ENCODE measurements at regions not wholly inside any gene's neighbourhood (a gene's known extent, or its start where the extent isn't known, plus 50 kb on each side); places are given as distances from the start of the nearest gene placed in this dataset.

DNA sequence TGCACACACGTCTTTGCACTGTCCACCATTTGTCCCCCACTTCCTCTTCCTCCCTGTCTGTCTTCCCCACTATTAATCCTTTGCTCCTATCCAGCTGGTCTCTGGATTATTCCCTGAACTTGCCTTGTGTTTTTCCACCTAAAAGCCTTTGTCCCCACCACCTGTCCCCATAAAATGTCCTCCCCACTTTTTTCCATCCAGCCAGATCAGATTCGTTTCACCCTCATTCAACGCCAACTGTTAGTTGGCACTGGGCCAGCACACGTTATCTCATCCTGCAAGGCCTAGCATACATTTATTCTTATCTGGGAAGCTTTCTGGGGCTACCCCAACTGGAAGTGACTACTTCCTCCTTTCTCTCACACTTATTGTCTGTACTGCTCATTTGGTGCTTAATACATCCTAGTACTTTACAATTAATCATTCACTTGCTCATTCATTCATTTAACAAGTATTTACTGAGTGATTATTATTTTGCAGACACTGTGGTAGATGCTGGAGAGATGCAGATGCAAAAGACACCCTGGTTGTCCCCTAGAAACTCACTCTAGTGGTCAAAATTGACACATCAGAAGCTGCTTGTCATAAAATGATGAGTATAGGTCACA lies 96.2 kb downstream of the RASSF10 start:
- DNase-seq (ENCODE audit: low spot score in 2 of 2), result no peak
- Histone ChIP-seq H3K36me3 (no peaks in the 10 kb centered on the region), H3K4me1 (no peaks in the 10 kb centered on the region), H3K4me3 (no peak overlapping the region), H3K9me3 (no peaks in the 10 kb centered on the region), H3K27me3 (no peaks in the 10 kb centered on the region), H3K27ac (no peak overlapping the region)
- intact Hi-C loops (cut with DNase I), result no loop called here
- TF ChIP-seq, protein P1, sequence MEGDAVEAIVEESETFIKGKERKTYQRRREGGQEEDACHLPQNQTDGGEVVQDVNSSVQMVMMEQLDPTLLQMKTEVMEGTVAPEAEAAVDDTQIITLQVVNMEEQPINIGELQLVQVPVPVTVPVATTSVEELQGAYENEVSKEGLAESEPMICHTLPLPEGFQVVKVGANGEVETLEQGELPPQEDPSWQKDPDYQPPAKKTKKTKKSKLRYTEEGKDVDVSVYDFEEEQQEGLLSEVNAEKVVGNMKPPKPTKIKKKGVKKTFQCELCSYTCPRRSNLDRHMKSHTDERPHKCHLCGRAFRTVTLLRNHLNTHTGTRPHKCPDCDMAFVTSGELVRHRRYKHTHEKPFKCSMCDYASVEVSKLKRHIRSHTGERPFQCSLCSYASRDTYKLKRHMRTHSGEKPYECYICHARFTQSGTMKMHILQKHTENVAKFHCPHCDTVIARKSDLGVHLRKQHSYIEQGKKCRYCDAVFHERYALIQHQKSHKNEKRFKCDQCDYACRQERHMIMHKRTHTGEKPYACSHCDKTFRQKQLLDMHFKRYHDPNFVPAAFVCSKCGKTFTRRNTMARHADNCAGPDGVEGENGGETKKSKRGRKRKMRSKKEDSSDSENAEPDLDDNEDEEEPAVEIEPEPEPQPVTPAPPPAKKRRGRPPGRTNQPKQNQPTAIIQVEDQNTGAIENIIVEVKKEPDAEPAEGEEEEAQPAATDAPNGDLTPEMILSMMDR (IDR thresholded peaks at IDR 0.05), result no peak

DNA sequence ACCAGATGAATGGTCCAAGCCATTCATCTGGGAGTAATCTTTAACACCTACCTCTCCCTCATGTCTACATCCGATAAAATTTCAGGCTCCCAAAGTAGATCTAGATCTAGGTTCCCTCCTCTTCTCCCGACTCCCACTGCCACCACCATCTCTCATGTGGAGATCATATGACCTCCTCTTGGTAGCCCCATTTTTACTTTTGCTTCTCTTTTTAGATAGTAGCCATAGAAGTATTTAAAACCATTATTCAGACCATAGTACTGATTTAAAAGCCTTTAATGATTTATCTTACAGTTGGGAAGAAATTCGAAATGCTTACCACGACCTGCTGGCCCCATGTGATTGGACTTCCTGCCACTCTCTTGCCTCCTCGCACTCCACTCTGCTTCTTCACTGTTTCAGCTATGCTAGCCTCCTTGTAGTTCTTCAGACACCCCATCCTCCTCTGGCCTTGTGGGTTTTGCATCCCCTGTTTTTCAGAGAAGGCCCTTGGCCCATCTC lies 98.5 kb downstream of the RASSF10 start:
- H3K9me3 ChIP-seq, result no peaks in the 10 kb centered on the region
- no peak for DNase-seq (ENCODE audit: low spot score in 2 of 2)
- intact Hi-C loops (cut with DNase I), result no loop called here
- no peaks in the 10 kb centered on the region for H3K4me1 ChIP-seq
- TF ChIP-seq, protein P1 (IDR thresholded peaks at IDR 0.05), result no peak
- H3K27me3 ChIP-seq, result no peaks in the 10 kb centered on the region
- H3K4me3 ChIP-seq, result no peak overlapping the region
- no peak overlapping the region for H3K27ac ChIP-seq
- H3K36me3 ChIP-seq, result no peaks in the 10 kb centered on the region

DNA sequence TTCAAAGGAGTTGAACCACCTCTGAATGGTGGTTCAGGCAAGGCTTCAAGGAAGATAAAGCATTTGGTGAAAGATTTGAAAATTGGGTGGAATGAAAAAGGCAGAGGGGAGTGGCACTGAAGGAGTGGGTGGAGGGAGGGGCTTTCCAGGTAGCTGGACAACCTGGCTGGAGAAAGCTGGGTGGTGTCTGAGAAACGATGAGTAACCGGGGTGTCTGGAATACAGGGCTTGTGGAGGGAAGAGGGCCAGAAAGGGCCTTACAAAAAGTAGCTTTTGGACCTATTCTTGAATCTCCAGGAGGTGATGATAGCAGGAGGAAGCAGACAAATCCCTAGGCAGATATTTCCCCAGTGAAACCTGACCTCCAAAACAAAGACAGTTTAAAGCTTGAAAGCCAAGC lies 99.3 kb downstream of the RASSF10 start:
- Histone ChIP-seq H3K36me3 (no peaks in the 10 kb centered on the region), H3K4me1 (no peaks in the 10 kb centered on the region)

DNA sequence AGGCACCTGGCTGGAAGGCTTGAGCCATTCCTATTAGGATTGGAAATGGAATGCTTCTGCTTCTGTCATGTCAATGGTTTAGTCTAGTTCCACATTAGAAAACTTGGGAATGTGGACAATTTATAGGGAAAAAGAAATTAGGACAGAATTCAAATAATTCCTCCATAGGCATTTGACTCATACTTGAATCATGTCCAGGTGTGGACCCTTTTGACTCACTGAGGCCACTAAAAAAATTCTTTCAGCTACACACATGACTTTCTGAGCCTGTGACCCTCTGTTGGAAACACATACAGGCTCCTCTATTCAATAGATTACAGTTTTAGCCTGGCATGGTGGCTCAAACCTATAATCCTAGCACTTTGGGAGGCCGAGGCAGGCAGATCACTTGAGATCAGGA lies 100.5 kb downstream of the RASSF10 start:
- Histone ChIP-seq H3K9me3 (no peaks in the 10 kb centered on the region), H3K4me3 (no peak overlapping the region), H3K27ac (no peak overlapping the region), H3K36me3 (no peaks in the 10 kb centered on the region), H3K27me3 (no peaks in the 10 kb centered on the region), H3K4me1 (no peaks in the 10 kb centered on the region)
- intact Hi-C loops (cut with DNase I), result no loop called here
- DNase-seq (ENCODE audit: low spot score in 2 of 2), result no peak
- TF ChIP-seq, protein P1 (IDR thresholded peaks at IDR 0.05), result no peak

More for the DNA sequence above, 99.3 kb downstream of the RASSF10 start:
- intact Hi-C loops (cut with DNase I), result no loop called here
- Histone ChIP-seq H3K27ac (no peak overlapping the region), H3K27me3 (no peaks in the 10 kb centered on the region), H3K9me3 (no peaks in the 10 kb centered on the region), H3K4me3 (no peak overlapping the region)
- TF ChIP-seq, protein P1 (IDR thresholded peaks at IDR 0.05), result no peak
- no peak for DNase-seq (ENCODE audit: low spot score in 2 of 2)

DNA sequence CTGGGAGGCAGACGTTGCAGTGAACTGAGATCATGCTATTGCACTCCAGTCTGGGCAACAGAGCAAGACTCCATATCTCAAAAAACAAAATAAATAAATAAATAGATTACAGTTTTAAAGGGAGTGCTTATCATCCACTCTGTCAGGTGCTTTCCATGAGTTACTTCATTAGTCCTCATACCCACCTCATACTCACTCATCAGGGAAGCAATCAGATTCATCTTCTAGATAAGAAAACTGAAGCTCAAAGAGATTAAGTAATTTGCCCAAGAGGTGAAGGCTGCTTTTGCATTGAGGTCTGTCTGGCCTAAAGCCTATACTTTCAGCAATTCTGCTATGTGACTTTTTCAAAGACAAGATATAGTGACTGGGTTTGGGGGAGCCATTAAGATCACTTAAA lies 101.0 kb downstream of the RASSF10 start:
- Histone ChIP-seq H3K9me3 (no peaks in the 10 kb centered on the region), H3K36me3 (no peaks in the 10 kb centered on the region), H3K27me3 (no peaks in the 10 kb centered on the region), H3K4me3 (no peak overlapping the region), H3K4me1 (no peaks in the 10 kb centered on the region), H3K27ac (no peak overlapping the region)
- TF ChIP-seq, protein P1 (IDR thresholded peaks at IDR 0.05), result no peak
- intact Hi-C loops (cut with DNase I), result no loop called here
- DNase-seq (ENCODE audit: low spot score in 2 of 2), result no peak
